ENCODE measurements at regions not wholly inside any gene's neighbourhood (a gene's known extent, or its start where the extent isn't known, plus 50 kb on each side); places are given as distances from the start of the nearest gene placed in this dataset.
A peak's percentile ranks its signal among the peaks of the same experiment; 100 is the strongest.

DNA sequence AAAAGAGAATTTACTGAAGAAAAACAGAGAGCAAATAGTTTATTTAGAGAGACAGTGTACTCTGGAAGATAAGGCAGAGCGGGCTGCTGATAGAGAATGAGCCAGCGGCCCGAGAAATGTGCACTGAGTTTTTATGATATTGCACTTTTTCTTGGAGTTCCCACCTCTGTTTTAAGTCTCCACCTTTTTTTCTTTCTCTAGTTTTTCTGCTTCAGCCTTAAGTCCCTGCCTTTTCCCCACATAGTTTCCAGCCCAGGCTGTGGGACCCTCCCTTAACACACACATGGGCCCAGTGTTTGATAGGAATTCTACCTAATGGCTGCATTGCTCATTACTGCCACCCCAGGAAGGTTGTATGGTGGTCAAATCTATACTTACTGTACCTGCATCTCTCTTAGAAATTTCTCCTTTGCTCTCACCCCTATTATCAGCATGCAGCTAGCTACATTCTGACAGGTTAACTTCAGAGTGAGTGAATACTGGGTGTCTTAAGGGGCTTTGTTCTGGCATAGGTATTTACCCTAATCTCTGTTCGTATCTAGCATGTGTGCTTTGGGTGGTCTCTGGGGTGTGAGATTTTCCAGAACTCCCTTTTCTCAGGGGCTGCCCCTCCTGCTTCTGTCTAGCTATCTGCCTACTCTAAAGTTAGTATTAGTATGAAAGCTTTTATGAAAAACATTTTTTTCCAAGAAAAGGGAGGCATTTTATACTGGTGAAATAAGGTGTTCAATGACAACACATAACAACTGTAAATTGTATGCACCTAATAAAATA, 127.3 kb upstream of the TOP3B start:
- H3K4me3 Mint-ChIP-seq, result no peak overlapping the region
- peaks cover 32% of the 10 kb centered on the region for H3K27me3 Mint-ChIP-seq (ENCODE audit: low read depth, poor library complexity)
- H3K4me1 Mint-ChIP-seq, result peaks cover 14% of the 10 kb centered on the region
- no peak for DNase-seq
- H3K27ac Mint-ChIP-seq, result no peak overlapping the region
- H3K9me3 Mint-ChIP-seq, result no peaks in the 10 kb centered on the region
- no peaks in the 10 kb centered on the region for H3K36me3 Mint-ChIP-seq (ENCODE audit: low read depth)
- TF ChIP-seq, protein P1, sequence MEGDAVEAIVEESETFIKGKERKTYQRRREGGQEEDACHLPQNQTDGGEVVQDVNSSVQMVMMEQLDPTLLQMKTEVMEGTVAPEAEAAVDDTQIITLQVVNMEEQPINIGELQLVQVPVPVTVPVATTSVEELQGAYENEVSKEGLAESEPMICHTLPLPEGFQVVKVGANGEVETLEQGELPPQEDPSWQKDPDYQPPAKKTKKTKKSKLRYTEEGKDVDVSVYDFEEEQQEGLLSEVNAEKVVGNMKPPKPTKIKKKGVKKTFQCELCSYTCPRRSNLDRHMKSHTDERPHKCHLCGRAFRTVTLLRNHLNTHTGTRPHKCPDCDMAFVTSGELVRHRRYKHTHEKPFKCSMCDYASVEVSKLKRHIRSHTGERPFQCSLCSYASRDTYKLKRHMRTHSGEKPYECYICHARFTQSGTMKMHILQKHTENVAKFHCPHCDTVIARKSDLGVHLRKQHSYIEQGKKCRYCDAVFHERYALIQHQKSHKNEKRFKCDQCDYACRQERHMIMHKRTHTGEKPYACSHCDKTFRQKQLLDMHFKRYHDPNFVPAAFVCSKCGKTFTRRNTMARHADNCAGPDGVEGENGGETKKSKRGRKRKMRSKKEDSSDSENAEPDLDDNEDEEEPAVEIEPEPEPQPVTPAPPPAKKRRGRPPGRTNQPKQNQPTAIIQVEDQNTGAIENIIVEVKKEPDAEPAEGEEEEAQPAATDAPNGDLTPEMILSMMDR (IDR thresholded peaks at IDR 0.05), result no peak

DNA sequence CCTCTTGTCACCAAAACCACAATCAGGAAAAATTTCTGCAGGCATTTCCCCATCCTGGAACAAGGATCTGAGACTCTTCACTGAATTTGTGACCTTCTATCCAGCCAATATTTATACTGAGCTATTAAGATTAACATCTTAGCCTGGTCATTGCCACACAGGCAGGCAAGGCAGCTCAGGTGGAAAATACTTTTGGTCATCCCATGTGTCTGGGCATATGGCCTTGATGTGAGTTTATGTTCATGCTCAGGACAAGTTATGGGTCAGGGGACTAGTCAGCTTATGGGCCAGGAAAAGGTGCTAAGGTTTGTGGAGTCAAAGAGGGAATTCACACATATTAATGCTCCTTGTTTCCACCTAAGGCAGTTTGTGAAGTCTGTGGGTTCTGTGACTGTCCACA, 124.3 kb upstream of the TOP3B start:
- no peak for DNase-seq
- Mint-ChIP-seq H3K27me3 (ENCODE audit: low read depth, poor library complexity) (peaks cover 45% of the 10 kb centered on the region), H3K4me3 (no peak overlapping the region), H3K9me3 (no peaks in the 10 kb centered on the region), H3K4me1 (peaks cover 13% of the 10 kb centered on the region), H3K27ac (no peak overlapping the region), H3K36me3 (ENCODE audit: low read depth) (no peaks in the 10 kb centered on the region)
- TF ChIP-seq, protein P1 (IDR thresholded peaks at IDR 0.05), result no peak

DNA sequence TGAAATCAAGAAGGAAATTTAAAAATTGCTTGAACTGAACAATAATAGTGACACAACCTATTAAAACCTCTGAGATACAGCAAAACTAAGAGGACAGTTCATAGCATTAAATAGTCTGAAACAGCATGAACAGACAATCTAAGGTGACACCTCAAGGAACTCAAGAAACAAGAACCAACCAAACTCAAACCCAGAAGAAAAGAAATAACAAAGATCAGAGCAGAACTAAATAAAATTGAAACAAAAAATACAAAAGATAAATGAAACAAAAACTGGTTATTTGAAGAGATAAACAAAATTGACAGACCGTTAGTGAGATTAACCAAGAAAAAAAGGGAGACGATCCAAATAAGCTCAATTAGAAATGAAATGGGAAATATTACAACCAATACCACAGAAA, 122.8 kb upstream of the TOP3B start:
- Mint-ChIP-seq H3K4me3 (no peak overlapping the region), H3K9me3 (no peaks in the 10 kb centered on the region), H3K4me1 (no peaks in the 10 kb centered on the region), H3K36me3 (ENCODE audit: low read depth) (no peaks in the 10 kb centered on the region), H3K27ac (no peak overlapping the region), H3K27me3 (ENCODE audit: low read depth, poor library complexity) (peaks cover 53% of the 10 kb centered on the region)
- TF ChIP-seq, protein P1 (IDR thresholded peaks at IDR 0.05), result no peak
- DNase-seq, result no peak

DNA sequence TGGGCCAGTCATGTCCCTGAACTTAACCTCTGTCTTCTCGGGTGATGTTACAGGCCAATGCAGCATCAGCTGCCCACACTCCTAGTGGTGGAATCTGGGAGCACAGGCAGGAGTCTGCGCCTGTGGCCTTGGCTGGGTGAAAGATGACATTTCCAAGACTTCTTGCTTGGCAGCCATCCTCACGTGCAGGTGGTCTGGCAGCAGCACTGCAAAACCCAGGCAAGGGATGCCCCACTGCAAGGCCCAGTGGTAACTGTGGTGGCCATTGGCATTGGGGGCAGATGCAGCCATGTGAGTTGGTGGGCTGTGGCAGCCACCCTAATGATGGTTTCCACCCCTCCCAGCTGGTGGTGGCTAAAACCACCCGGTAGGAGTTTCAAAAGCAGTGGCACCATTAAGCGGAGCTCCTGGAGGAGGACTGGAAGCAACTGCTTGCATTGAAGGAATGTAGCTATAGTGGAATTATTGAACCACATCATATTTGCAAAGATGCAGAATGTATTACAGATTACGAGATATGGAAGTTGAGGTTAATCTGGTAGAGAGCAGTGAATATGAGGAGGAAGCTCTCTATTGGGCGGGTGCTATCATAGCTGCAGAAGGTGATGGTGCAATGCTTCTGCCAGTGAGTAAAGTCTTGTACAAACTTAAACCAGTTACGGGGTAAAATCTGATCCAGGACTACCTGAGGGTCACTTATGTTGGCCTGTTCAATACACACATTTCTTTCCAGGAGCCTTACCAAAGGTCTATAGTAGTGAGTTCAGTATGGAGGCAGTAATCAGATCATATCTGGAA, 120.7 kb upstream of the TOP3B start:
- TF ChIP-seq, protein P1 (IDR thresholded peaks at IDR 0.05), result peak; percentile 53
- H3K4me1 Mint-ChIP-seq, result no peaks in the 10 kb centered on the region
- no peak overlapping the region for H3K27ac Mint-ChIP-seq
- peaks cover 66% of the 10 kb centered on the region for H3K27me3 Mint-ChIP-seq (ENCODE audit: low read depth, poor library complexity)
- H3K4me3 Mint-ChIP-seq, result no peak overlapping the region
- no peaks in the 10 kb centered on the region for H3K9me3 Mint-ChIP-seq
- peak; percentile 46 for DNase-seq
- H3K36me3 Mint-ChIP-seq (ENCODE audit: low read depth), result no peaks in the 10 kb centered on the region

DNA sequence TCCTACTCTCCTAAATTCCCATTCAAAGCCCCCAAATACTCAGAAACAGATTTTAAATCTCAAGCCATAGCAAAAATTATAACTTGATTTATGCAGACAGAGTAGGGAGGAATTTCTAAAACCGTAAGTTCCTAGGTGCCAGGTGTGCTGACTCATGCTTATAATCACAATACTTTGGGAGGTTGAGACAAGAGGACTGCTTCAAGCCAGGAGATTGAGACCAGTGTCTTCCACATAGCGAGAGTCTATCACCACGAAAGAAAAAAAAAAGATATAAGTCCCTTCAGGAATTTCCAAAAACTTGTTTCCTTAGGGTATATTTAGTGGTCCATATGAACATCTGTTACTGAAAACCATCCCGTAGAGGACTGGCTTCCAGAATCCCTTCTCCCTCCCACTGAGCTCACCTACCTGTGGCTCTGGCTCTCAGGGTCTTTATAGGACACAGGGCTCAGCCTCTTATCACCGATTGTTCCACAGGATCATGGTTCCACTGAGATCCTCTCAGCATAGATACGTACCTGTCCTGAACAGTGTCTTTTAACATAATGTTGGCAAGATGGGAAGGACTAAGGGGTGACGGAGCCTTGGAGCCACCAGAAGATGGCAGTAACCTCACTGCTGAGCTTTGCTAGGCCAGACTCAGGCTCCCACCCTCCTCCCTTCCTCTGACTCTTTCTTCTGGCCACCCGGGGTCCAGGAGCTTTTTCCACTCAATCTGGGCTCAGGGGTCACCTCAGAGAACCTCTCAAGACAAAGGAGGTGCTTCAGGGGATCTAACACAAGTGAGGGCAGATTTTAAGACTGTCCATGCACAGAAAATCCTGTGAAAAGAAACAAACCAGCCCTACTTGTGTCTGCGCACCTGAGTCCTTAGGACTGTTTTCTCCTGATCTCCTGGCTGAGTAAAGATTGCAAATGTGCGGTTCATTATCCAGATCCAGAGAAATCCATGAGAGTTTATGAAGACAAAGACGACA, 117.5 kb upstream of the TOP3B start:
- Mint-ChIP-seq H3K27me3 (ENCODE audit: low read depth, poor library complexity) (peaks cover 82% of the 10 kb centered on the region), H3K4me3 (no peak overlapping the region), H3K27ac (no peak overlapping the region), H3K36me3 (ENCODE audit: low read depth) (no peaks in the 10 kb centered on the region), H3K4me1 (no peaks in the 10 kb centered on the region), H3K9me3 (no peaks in the 10 kb centered on the region)
- DNase-seq, result no peak
- TF ChIP-seq, protein P1 (IDR thresholded peaks at IDR 0.05), result no peak
